ENCODE measurements at regions not wholly inside any gene's neighbourhood (a gene's known extent, or its start where the extent isn't known, plus 50 kb on each side); places are given as distances from the start of the nearest gene placed in this dataset.

- no peak for DNase-seq (ENCODE audit: low spot score)
Measured at GRCh38 chr22:48233586-48233985, 1471.1 kb downstream of the TBC1D22A start.

GRCh38 chr22:48228468-48228867 is 1466.0 kb downstream of the TBC1D22A start:
- DNase-seq (ENCODE audit: low spot score): no peak

- DNase-seq (ENCODE audit: low spot score): no peak
Measured at GRCh38 chr22:48227341-48228018, 1465.0 kb downstream of the TBC1D22A start.

- no peak for DNase-seq (ENCODE audit: low spot score)
Measured at GRCh38 chr22:48226026-48227013, 1463.9 kb downstream of the TBC1D22A start.

- DNase-seq (ENCODE audit: low spot score): no peak
Measured at GRCh38 chr22:48224332-48224731, 1461.9 kb downstream of the TBC1D22A start.

- no peak for DNase-seq (ENCODE audit: low spot score)
Measured at GRCh38 chr22:48223488-48224190, 1461.2 kb downstream of the TBC1D22A start.

GRCh38 chr22:48222742-48223487 is 1460.5 kb downstream of the TBC1D22A start:
- no peak for DNase-seq (ENCODE audit: low spot score)

GRCh38 chr22:48218889-48219420 is 1456.5 kb downstream of the TBC1D22A start:
- no peak for DNase-seq (ENCODE audit: low spot score)

- DNase-seq (ENCODE audit: low spot score): no peak
Measured at GRCh38 chr22:48217596-48217995, 1455.1 kb downstream of the TBC1D22A start.

- DNase-seq (ENCODE audit: low spot score): no peak
Measured at GRCh38 chr22:48212727-48213126, 1450.3 kb downstream of the TBC1D22A start.

- DNase-seq (ENCODE audit: low spot score): no peak
Measured at GRCh38 chr22:48210812-48211211, 1448.4 kb downstream of the TBC1D22A start.

GRCh38 chr22:48210198-48210580 is 1447.7 kb downstream of the TBC1D22A start:
- no peak for DNase-seq (ENCODE audit: low spot score)

GRCh38 chr22:48209473-48210197 is 1447.2 kb downstream of the TBC1D22A start:
- DNase-seq (ENCODE audit: low spot score): no peak

- DNase-seq (ENCODE audit: low spot score): no peak
Measured at GRCh38 chr22:48208894-48209293, 1446.4 kb downstream of the TBC1D22A start.

GRCh38 chr22:48207919-48208535 is 1445.6 kb downstream of the TBC1D22A start:
- DNase-seq (ENCODE audit: low spot score): no peak

- DNase-seq (ENCODE audit: low spot score): no peak
Measured at GRCh38 chr22:48205790-48206189, 1443.3 kb downstream of the TBC1D22A start.

- DNase-seq (ENCODE audit: low spot score): no peak
Measured at GRCh38 chr22:48205161-48205560, 1442.7 kb downstream of the TBC1D22A start.

GRCh38 chr22:48204296-48204695 is 1441.8 kb downstream of the TBC1D22A start:
- no peak for DNase-seq (ENCODE audit: low spot score)

- no peak for DNase-seq (ENCODE audit: low spot score)
Measured at GRCh38 chr22:48199667-48200066, 1437.2 kb downstream of the TBC1D22A start.
